GM19099 (cell line): ENCODE measurements at regions not wholly inside any gene's neighbourhood (a gene's known extent, or its start where the extent isn't known, plus 50 kb on each side); places are given as distances from the start of the nearest gene placed in this dataset.

Experiments
- POLR2A ChIP-seq: IDR thresholded peaks from 3 replicates; pipeline ENCODE4 v1.6.1; 2011; ENCODE audit warnings: low read depth; ENCODE audit not compliant: insufficient read length; ENCODE audit errors: extremely low read depth

DNA sequence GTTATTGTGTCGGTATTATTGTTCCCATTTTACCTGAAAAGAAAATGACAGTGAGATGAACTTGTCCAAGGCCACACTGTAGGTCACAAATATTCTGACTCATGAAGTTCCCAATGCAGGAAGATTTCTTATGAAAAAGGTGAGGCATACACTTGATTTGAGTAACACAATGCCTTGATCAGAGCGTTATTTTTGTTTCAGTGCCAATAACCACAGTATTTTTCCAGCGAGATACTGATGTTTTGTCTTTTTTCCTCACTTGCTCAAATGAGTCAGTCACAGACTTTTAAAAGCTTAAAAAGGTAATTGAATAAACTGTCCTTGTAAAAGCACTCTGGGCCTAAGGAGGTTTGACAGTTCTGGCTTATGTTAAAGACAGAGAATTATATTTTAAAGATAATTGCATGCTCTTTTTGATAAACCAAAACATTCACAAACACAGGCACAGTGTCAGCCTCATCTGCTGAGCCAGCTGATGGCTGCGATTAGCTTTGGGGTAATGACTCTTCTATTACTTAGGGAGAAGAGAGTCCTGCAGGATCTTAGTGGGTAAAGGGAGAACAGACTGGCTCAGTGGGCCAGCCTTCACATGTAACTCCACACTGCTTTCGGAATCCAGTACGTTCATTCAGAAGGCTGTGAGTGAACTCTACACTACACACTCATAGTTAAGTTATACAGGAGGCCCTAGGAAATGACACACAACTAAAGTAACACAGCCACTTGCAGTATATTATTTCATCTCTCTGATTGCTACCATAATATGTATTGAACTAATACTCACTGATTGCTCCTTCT is 165.5 kb upstream of the CD180 start:
- no peak for TF ChIP-seq POLR2A

DNA sequence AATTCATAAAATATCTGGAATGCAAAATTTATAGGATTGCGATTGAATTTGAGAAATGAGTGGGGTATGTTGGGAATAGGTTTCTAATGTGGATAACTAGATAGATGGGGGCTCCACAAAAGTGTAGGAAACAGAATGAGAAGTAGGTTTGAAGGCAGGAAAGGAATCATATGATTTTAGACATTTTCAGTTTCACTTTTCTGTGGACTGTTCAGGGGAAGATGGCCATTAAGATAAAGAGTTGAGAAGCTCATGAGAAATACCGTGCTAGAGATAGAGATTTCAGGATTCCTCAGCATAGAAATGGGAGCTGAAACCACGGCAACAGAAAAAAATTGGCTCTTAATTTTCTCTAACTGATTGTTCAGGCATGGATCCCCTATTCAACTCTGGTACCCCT is 163.4 kb upstream of the CD180 start:
- TF ChIP-seq POLR2A: no peak

DNA sequence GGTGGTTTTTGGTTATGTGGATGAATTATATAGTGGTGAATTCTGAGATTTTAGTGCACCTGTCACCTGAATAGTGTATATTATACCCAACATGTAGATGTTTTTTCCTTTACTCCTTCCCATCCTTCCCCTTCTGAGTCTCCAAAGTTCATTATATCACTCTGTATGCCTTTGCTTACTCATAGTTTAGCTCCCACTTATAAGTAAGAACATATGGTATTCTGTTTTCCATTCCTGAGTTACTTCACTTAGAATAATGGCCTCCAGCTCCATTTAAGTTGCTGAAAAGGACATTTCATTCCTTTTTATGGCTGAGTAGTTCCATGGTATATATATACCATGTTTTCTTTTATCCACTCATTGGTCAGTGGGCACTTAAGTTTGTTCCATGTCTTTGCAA is 161.6 kb upstream of the CD180 start:
- no peak for TF ChIP-seq POLR2A

DNA sequence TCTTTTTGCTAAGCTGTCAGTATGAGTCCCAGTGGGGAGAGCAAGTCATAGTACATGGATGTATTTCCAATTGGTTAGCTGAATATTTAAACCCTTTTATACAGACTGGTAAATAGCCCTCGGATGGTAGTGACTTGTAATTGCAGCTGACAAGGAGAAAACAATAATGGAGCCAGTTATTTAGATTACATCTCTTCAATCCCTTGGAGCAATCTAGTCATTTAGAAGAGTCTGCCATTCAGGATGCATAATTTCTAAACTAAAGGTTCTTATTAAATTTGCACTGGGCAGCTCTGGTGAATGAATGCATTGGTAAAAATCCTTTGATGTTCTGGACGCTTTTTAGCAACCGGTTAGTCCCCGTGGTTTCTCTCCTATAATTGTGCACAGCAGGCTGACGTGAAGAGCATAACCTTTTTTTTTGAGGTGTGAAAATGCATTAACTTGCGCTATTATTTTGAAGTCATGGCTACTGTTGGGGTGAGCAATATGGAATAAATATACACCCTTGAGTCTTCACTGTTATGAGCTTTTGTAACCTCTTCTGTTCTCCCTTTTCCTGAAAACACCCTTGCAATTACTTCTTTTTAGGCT is 158.6 kb upstream of the CD180 start:
- TF ChIP-seq POLR2A: no peak

DNA sequence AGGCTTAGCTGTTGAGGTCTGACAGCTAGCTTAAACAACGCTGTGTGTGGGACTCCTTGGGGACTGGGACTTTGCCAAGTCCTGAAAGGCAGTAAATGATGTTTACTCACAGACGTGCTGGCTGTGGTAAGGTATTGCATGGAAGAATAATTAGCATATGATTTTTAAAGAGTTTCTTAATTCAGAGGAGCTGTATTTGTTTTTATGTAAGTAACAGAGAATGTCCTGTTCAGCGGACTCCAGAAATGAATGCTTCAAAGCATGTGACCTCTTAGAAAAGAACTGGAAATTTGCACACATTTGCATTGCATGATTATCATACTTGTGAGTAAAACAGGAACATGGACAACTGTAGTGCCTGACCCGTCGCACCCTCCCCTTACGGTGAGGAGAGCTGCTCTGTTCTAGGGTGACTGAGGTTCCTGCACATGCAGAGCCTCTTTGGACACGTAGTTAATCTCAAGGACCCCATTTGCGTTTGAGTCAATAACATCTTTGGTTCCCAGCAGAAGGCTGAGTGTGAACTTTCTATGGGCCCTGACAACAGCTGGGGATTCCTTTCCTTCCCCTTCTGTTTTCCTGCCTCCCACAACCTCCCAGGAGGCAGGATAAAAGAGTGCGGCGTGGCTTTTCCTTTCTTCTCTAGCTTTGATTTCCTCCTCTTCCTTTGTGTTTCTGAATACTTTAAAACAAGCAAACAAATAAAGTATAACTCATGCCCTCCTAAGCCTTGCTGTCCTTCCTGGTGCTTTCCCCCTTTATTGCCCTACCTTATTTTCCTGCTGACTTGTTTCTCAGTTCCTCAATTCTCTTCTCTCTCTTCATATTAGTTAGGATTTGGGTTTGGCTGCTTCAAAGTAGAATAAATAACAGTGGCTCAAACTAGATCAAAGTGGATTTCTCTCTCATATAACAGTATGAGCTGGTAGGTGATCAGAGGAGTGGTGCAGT is 157.2 kb upstream of the CD180 start:
- TF ChIP-seq POLR2A: no peak

DNA sequence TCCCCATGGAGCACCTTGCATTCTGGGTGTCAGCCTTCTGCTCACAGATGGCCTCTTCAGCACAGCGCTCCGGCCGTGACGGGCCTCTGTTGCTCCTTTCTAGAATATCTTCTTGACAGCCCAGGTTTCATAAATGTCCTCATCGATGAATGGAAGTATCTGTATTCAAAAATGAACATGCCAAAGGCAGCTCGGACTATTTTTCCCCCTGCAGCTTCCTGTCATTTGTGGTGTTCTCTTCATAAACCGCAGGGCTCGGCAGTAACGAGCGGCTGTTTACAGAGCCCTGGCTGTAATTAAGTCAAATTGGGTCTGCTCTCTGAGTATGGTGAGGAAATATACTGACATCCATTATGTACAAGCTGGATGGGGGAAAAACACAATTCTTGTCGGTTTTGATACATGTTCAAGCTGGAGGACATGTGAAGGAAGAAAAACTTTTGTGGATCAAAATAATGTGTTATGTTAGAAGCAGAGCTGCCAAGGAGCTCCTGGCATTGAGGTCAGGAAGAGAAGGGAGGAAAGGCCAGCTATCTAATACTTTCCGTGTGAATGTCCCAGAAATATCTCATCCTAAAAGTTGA is 154.1 kb upstream of the CD180 start:
- TF ChIP-seq POLR2A: no peak

DNA sequence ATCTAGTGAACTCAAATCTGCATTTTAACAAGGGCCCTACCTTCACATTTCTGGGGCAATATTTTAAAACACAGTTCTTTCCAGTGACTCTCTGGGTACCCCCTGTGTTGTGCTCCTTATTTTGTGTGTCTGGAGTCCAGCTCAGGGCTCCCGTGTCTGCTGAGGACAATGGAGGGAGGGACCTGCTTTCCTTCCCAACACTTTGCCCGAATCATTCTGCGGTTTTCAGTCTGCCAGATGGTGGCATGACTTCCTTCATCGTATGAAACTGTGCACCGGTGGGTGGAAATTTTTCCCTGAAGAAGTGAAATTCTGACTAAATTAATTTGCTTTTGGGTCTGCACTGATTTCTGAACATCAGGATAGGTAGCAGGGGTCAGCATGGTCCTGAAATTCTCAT is 153.6 kb upstream of the CD180 start:
- no peak for TF ChIP-seq POLR2A

DNA sequence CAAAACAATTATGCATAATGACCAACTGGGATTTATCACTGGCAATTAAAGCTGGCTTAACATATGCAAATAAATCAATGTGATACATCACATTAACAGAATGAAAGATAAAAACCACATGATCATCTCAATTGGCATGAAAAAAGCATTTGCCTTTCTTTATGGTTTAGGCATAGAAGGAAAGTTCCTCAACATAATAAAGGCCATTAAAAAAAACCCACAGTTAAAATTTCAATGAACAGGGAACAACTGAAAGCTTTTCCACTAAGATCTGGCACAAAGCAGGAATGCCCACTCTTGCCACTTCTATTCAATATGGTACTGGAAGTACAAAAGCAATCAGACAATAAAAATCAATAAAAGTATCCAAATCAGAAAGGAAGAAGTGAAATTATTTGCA is 151.2 kb upstream of the CD180 start:
- TF ChIP-seq POLR2A: no peak

DNA sequence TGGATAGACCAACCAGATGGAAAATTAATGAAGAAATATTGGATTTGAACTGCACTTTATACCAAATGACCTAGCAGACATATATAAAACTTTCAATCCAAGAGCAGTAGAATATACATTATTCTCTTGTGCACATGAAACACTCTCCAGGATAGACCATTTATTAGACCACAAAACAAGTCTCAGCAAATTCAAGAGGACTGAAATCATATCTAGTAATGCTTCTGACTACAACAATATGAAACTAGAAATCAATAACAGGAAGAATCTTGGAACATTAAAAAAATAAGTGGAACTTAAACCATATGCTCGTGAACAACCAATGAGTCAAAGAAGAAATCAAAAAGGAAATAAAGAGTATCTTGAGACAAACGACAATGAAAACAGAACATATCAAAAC is 150.0 kb upstream of the CD180 start:
- TF ChIP-seq POLR2A: no peak

DNA sequence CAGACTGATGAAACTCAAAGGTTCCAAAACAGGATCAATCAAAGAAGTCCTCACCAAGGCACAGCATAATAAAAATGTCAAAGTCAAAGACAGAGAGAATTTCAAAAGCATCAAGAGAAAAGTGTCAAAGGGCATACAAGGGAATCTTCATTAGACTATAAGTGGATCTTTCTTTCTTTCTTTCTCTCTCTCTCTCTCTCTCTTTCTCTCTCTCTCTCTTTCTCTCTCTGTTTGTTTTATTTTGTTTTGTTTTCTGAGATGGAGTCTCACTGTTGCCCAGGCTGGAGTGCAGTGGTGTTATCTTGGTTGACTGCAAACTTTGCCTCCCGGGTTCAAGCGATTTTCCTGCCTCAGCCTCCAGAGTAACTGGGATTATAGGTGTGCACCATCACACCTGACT is 148.3 kb upstream of the CD180 start:
- TF ChIP-seq POLR2A: no peak

DNA sequence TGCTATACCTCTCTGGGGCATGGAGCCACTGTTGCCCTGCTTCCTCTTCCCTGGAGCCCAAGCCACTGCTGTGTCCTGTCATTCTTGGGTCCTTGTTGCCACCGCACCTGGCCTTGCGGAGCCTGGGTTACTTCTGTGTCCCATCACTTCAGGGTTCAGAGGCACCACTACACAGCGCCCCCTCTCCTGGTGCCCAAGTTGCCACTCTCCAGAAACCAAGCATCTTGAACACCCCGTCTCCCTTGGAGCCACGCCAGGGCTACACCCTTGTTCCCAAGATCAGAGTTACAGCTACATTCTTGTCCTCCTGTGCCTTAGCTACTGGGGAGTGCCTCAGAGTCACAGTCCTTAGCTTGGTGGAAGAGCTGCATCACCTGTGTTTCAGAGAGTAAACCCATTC is 147.2 kb upstream of the CD180 start:
- TF ChIP-seq POLR2A: no peak

DNA sequence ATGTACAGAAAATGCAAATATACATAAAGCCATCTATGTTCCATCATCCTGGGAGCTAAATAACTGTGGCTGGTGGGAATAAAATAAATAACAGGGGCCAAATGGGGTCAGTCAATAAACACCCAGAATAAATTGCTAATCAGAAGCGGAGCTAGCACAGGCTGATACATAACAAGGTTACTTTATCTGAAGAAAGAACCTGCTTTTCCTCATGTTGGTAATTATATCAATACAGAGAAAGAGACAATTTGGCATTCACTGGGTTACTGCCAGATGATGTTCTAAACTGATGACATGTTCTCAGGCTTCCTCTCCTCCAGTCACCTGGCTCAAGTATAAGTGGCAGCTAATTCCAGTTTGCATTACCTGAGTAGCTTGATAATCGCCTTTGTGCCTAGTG is 144.9 kb upstream of the CD180 start:
- TF ChIP-seq POLR2A: no peak

DNA sequence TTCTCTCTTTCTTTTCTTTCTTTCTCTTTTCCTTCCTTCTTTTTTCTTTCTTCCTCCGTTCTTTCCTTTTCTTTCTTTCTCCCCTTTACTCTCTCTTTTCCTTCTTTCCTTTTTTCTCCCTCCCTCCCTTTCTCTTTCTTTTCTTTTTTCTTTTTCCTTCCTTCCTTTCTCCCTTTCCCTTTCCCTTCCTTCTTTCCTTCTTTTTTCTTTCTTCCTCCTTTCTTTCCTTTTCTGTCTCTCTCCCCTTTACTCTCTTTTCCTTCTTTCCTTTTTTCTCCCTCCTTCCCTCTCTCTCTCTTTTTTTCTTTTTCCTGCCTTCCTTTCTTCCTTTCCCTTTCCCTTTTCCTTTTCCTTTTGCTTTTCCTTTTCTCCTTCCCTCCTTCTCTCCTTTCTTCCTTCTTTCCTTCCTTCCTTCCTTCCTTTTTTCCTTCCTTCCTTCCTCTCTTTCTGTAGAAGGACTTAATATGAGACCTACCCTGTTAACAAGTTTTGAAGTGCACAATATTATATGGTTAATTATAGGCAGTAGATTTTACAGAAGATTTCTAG is 142.7 kb upstream of the CD180 start:
- TF ChIP-seq POLR2A: no peak

DNA sequence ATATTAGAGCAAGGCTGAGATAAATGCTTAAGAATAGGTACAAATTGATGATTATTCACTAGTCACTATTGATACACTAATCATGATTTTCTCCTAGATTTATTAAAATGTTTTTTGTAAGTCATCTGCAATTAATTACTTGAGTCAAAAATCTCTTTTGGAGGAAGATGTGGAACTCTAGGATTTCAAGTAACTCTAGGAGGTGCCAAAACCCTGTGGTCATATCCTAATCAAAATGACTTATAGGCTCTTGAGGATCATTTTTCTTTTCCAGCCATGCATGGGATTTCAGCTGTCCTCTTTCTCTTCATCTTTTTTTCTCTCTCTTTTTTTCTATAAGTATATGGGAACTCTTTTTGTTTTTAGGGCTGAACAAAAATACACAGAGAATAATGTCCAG is 141.8 kb upstream of the CD180 start:
- TF ChIP-seq POLR2A: no peak

DNA sequence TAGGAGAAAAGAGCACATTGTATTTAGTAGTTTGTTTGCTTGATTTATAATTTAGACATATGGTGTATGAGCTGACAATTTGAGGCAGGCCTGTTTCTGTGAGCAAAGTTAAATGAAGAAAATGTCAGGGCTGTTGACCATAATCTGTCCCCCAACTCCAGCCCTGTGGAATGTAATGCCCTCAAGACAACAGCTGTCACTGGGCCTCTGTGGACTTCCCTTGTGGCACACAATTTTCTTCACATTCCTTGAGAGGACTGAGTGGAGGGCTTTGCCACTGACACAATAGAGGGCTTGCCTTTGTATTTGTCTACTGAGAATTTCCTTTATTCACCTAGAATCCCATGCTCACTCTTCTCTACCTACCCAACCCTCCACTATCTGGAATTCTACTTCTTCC is 141.2 kb upstream of the CD180 start:
- no peak for TF ChIP-seq POLR2A
